OCI-LY3 (cell line): ENCODE measurements at regions not wholly inside any gene's neighbourhood (a gene's known extent, or its start where the extent isn't known, plus 50 kb on each side); places are given as distances from the start of the nearest gene placed in this dataset.

ENCODE experiments used
- H2AFZ ChIP-seq: fragments of 200-600, 300-600 bp; shearing (Covaris generic); 2 replicates; pipeline ENCODE4 v1.6.0; 2014; ENCODE audit warnings: antibody characterized with exemption, low read depth, low read length
- H3K27ac ChIP-seq: fragments of 200-600, 300-600 bp; sonication (generic); 2 replicates; pipeline ENCODE4 v1.5.1; 2014; ENCODE audit warnings: mild to moderate bottlenecking, low read length, moderate library complexity, mixed read lengths
- H3K27me3 ChIP-seq: fragments of 200-600, 300-600 bp; sonication (generic); 2 replicates; pipeline ENCODE4 v1.6.1; 2014; ENCODE audit warnings: low read depth, low read length, mixed read lengths
- H3K36me3 ChIP-seq: fragments of 200-600, 300-600 bp; sonication (generic); replicated peaks from 2 replicates; pipeline ENCODE3; 2014; ENCODE audit warnings: low read depth, low read length, mixed read lengths
- H3K4me1 ChIP-seq: fragments of 300-600, 200-600 bp; sonication (generic); 2 replicates; pipeline ENCODE4 v1.6.1; 2014; ENCODE audit warnings: low read length, mixed read lengths
- H3K4me2 ChIP-seq: fragments of 200-600, 300-600 bp; sonication (generic); 2 replicates; pipeline ENCODE4 v1.6.1; 2014; ENCODE audit warnings: low read length, mixed read lengths
- H3K4me3 ChIP-seq: fragments of 300-600, 200-600 bp; sonication (generic); 2 replicates; pipeline ENCODE4 v1.5.1; 2014; ENCODE audit warnings: antibody characterized with exemption, mild to moderate bottlenecking, low read length, moderate library complexity
- H3K79me2 ChIP-seq: fragments of 300-600, 200-600 bp; shearing (Covaris generic); 2 replicates; pipeline ENCODE4 v1.6.1; 2014; ENCODE audit warnings: mild to moderate bottlenecking, low read length, mixed read lengths
- H3K9ac ChIP-seq: fragments of 300-600, 200-600 bp; shearing (Covaris generic); 2 replicates; pipeline ENCODE4 v1.6.0; 2014; ENCODE audit warnings: mild to moderate bottlenecking, low read length, moderate library complexity
- H3K9me3 ChIP-seq: fragments of 200-600, 300-600 bp; shearing (Covaris generic); 2 replicates; pipeline ENCODE4 v1.6.1; 2014; ENCODE audit warnings: low read length, mixed read lengths; ENCODE audit not compliant: insufficient read depth
- H4K20me1 ChIP-seq: fragments of 200-600, 300-600 bp; sonication (generic); 2 replicates; pipeline ENCODE4 v1.6.1; 2016; ENCODE audit warnings: low read length, mixed read lengths; ENCODE audit not compliant: insufficient read depth
- CTCF ChIP-seq: fragments of 200-600, 300-600 bp; sonication (generic); IDR thresholded peaks from 2 replicates; pipeline ENCODE4 v1.5.1; 2014; ENCODE audit warnings: antibody characterized with exemption, low read length, low read depth
- EZH2phosphoT487 ChIP-seq: fragments of 200-600 bp; shearing (Covaris generic); IDR thresholded peaks from 2 replicates; pipeline ENCODE4 v1.6.1; 2018; ENCODE audit warnings: antibody characterized with exemption, mixed run types, low read depth

GRCh38 chr3:190238871-190239270 is 83.4 kb downstream of the CLDN1 start:
- Histone ChIP-seq H4K20me1 (no peaks in the 10 kb centered on the region), H3K4me1 (no peaks in the 10 kb centered on the region), H3K9me3 (no peaks in the 10 kb centered on the region), H3K36me3 (no peaks in the 10 kb centered on the region), H2AFZ (no peak overlapping the region), H3K4me3 (no peak overlapping the region), H3K27me3 (no peaks in the 10 kb centered on the region), H3K79me2 (no peaks in the 10 kb centered on the region), H3K4me2 (no peak overlapping the region), H3K9ac (no peak overlapping the region), H3K27ac (no peak overlapping the region)
- TF ChIP-seq CTCF (no peak), EZH2phosphoT487 (no peak)

- Histone ChIP-seq H2AFZ (no peak overlapping the region), H3K4me2 (no peak overlapping the region), H3K27me3 (no peaks in the 10 kb centered on the region), H3K4me1 (peaks cover 22% of the 10 kb centered on the region), H3K9me3 (no peaks in the 10 kb centered on the region), H3K4me3 (no peak overlapping the region), H4K20me1 (no peaks in the 10 kb centered on the region), H3K36me3 (no peaks in the 10 kb centered on the region), H3K9ac (no peak overlapping the region), H3K79me2 (no peaks in the 10 kb centered on the region), H3K27ac (no peak overlapping the region)
- TF ChIP-seq CTCF (no peak), EZH2phosphoT487 (no peak)
These were observed 87.6 kb downstream of the CLDN1 start for GRCh38 chr3:190234621-190235020.

DNA sequence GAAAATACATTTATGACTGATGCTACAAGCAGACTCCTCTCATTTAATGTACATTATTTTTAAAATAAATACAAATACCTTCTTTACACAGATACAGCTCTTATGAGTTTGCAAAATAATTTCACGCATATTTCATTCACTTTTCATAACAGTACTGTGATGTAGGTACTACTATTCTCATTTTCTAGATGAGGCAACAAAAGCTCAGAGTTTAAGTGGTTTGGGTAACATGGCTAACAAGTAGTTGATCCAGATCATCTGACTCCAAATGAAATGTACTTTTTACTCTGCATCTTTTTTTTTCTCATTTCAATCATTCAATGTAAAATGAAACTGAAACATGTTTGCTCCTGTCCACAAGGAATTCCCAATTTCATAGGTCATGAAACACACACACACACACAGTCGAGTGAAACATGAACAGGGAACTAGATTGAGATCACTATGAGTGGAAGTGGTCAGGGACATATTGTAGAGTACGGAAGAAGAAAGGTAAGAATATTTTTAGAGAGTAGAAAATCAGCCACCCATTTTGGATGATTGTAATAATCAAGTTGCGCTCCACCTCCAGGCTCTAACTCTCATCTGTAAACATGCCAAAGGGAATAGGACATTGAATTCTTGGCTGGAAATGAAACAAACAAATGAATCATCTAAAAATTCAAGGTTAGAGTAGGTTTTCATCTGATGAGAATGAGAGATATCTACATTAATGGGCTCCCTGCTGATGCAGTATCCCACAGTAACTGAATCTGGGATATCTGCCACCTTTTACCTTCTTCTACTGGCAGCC is 92.4 kb downstream of the CLDN1 start:
- no peaks in the 10 kb centered on the region for H4K20me1 ChIP-seq
- no peaks in the 10 kb centered on the region for H3K36me3 ChIP-seq
- TF ChIP-seq EZH2phosphoT487 (no peak), CTCF (no peak)
- no peaks in the 10 kb centered on the region for H3K27me3 ChIP-seq
- H2AFZ ChIP-seq = no peak overlapping the region
- peaks cover 43% of the 10 kb centered on the region for H3K4me1 ChIP-seq
- H3K9me3 ChIP-seq = no peaks in the 10 kb centered on the region
- H3K79me2 ChIP-seq = no peaks in the 10 kb centered on the region
- H3K9ac ChIP-seq = no peak overlapping the region
- H3K27ac ChIP-seq = no peak overlapping the region
- no peak overlapping the region for H3K4me3 ChIP-seq
- peak overlapping the region; percentile 41 for H3K4me2 ChIP-seq

DNA sequence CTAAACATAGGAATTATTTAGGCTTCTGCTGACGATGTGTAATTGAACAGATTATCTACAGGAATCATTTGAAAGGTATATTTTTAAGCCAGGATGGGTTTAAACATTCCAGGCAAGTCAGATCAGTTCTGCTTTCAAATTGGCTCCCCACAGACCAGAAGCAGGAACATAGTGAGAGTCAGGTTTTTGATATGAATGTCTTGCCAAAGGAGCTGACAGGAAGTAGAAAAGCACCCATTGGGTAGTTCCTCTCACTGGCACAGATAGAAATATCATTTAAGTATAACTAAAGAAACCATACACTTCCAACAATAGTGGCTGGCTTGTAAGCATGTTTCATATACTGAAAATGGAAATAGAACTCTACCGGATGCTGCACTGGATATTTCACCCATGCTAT is 95.2 kb downstream of the CLDN1 start:
- 0 out of 2 replicates have a peak overlapping the region, but pooled peaks have one; percentile 2 for H3K4me2 ChIP-seq
- TF ChIP-seq CTCF = no peak
- no peak for TF ChIP-seq EZH2phosphoT487
- H3K79me2 ChIP-seq = no peaks in the 10 kb centered on the region
- no peaks in the 10 kb centered on the region for H3K36me3 ChIP-seq
- H3K9me3 ChIP-seq = no peaks in the 10 kb centered on the region
- no peak overlapping the region for H3K4me3 ChIP-seq
- H2AFZ ChIP-seq = no peak overlapping the region
- H4K20me1 ChIP-seq = no peaks in the 10 kb centered on the region
- no peak overlapping the region for H3K9ac ChIP-seq
- H3K27me3 ChIP-seq = no peaks in the 10 kb centered on the region
- H3K4me1 ChIP-seq = peaks cover 41% of the 10 kb centered on the region
- H3K27ac ChIP-seq = no peak overlapping the region
